H1 (cell line): ENCODE measurements at regions not wholly inside any gene's neighbourhood (a gene's known extent, or its start where the extent isn't known, plus 50 kb on each side); places are given as distances from the start of the nearest gene placed in this dataset.
A peak's percentile ranks its signal among the peaks of the same experiment; 100 is the strongest.

Experiments used
- CTCF ChIA-PET: fragments of 300-600 bp; sonication (Branson Sonifier 250); formaldehyde crosslinking; loops from one replicate; lab custom pipeline; 2021; ENCODE audit not compliant: partially characterized antibody; lab: Charles Lee
- POLR2A ChIA-PET: fragments of 300-600 bp; sonication (Branson Sonifier 250); formaldehyde crosslinking; loops from one replicate; lab custom pipeline; 2021; ENCODE audit warnings: inconsistent platforms; ENCODE audit not compliant: partially characterized antibody; lab: Charles Lee
- DNase-seq, 2 experiments: peaks; one replicate each; pipeline versions ENCODE4 v3.0.0 to v3.0.0-alpha.2; 2010 to 2022; ENCODE audit warnings: low spot score in 2 of 2, low read depth in 1 of 2, mixed read lengths in 1 of 2
- FAIRE-seq: peaks from 2 replicates; lab custom pipeline; 2011; peaks lifted over from hg19 to GRCh38; lab: Jason Lieb, UNC
- H2AFZ ChIP-seq: 2 replicates; pipeline ENCODE4 v1.8.1; 2012; ENCODE audit warnings: low read length, inconsistent platforms
- H2AK5ac ChIP-seq: 2 replicates; pipeline ENCODE4 v1.6.1; 2013; ENCODE audit warnings: low read depth, low read length
- H2BK120ac ChIP-seq: replicated peaks from 2 replicates; pipeline ENCODE3; 2013; ENCODE audit warnings: low read depth, low read length, inconsistent platforms
- H2BK12ac ChIP-seq: 2 replicates; pipeline ENCODE4 v1.6.1; 2013; ENCODE audit warnings: low read depth, low read length
- H2BK15ac ChIP-seq: 2 replicates; pipeline ENCODE4 v1.6.1; 2013; ENCODE audit warnings: low read length
- H2BK20ac ChIP-seq: 2 replicates; pipeline ENCODE4 v1.6.1; 2013; ENCODE audit warnings: low read length
- H2BK5ac ChIP-seq: 2 replicates; pipeline ENCODE4 v1.6.1; 2013; ENCODE audit warnings: low read depth, low read length
- H3K14ac ChIP-seq: 2 replicates; pipeline ENCODE4 v1.6.1; 2013; ENCODE audit warnings: inconsistent platforms; ENCODE audit not compliant: insufficient read length
- H3K18ac ChIP-seq: 2 replicates; pipeline ENCODE4 v1.6.1; 2013; ENCODE audit warnings: low read length; ENCODE audit errors: extremely low read depth
- H3K23ac ChIP-seq: 2 replicates; pipeline ENCODE4 v1.6.1; 2013; ENCODE audit warnings: inconsistent platforms; ENCODE audit not compliant: insufficient read length
- H3K23me2 ChIP-seq: 2 replicates; pipeline ENCODE4 v1.6.1; 2013; ENCODE audit warnings: low read depth, low read length
- H3K27ac ChIP-seq: 2 replicates; pipeline ENCODE4 v1.6.1; 2011; ENCODE audit warnings: low read depth, low read length, inconsistent platforms
- H3K27me3 ChIP-seq, 4 experiments: replicated peaks in 1 of 4; 1 replicate in 1 of 4; 2 replicates in 3 of 4; pipeline versions ENCODE4 v1.6.1 to v1.8.1; 2011 to 2013; ENCODE audit warnings: low read length in 3 of 4, mild to moderate bottlenecking in 3 of 4, inconsistent platforms in 2 of 4, mixed read lengths in 2 of 4, moderate library complexity in 1 of 4; ENCODE audit not compliant: control insufficient read depth in 3 of 4, insufficient read depth in 3 of 4; ENCODE audit errors: extremely low read depth in 1 of 4
- H3K36me3 ChIP-seq, 4 experiments: 2 replicates each; pipeline versions ENCODE4 v1.6.1 to v1.8.1; 2011 to 2013; ENCODE audit warnings: mild to moderate bottlenecking in 4 of 4, low read length in 3 of 4, moderate library complexity in 2 of 4, control low read depth in 1 of 4, inconsistent platforms in 1 of 4; ENCODE audit not compliant: insufficient read depth in 4 of 4, control insufficient read depth in 2 of 4
- H3K4ac ChIP-seq: replicated peaks from 2 replicates; pipeline ENCODE3; 2013; ENCODE audit warnings: low read length, low read depth, mixed read lengths, inconsistent platforms; ENCODE audit not compliant: insufficient read length
- H3K4me1 ChIP-seq, 4 experiments: replicated peaks in 1 of 4; 1 replicate in 1 of 4; 2 replicates in 3 of 4; pipeline versions ENCODE4 v1.6.1 to v1.8.1; 2011 to 2013; ENCODE audit warnings: low read length in 3 of 4, inconsistent platforms in 2 of 4, mixed read lengths in 1 of 4; ENCODE audit not compliant: insufficient read depth in 4 of 4, control insufficient read depth in 3 of 4
- H3K4me2 ChIP-seq, 2 experiments: 2 replicates each; pipeline versions ENCODE4 v1.6.1 to v1.8.1; 2011 to 2013; ENCODE audit warnings: low read depth in 2 of 2, low read length in 2 of 2, control low read depth in 1 of 2, inconsistent platforms in 1 of 2, mild to moderate bottlenecking in 1 of 2; ENCODE audit not compliant: insufficient read depth in 1 of 2
- H3K4me3 ChIP-seq, 4 experiments: fragments of 200-600, 300-600 bp in 1 of 4; sonication (generic), shearing (Covaris generic), sonication (Bioruptor Twin) in 1 of 4; 2 replicates each; pipeline versions ENCODE4 v1.5.1 to v1.8.1; 2011 to 2016; ENCODE audit warnings: low read length in 4 of 4, low read depth in 3 of 4, control low read depth in 2 of 4, inconsistent platforms in 2 of 4, mild to moderate bottlenecking in 2 of 4, mixed read lengths in 1 of 4, moderate library complexity in 1 of 4; ENCODE audit not compliant: insufficient read depth in 2 of 4; ENCODE audit errors: extremely low read depth in 1 of 4
- H3K56ac ChIP-seq: replicated peaks from 2 replicates; pipeline ENCODE3; 2013; ENCODE audit warnings: low read depth, mild to moderate bottlenecking, mixed read lengths, low read length, inconsistent platforms; ENCODE audit not compliant: insufficient read length
- H3K79me1 ChIP-seq: 2 replicates; pipeline ENCODE4 v1.6.1; 2013; ENCODE audit warnings: low read depth, low read length, control low read depth
- H3K79me2 ChIP-seq, 2 experiments: 2 replicates each; pipeline versions ENCODE4 v1.6.1 to v1.8.1; 2012 to 2013; ENCODE audit warnings: low read length in 2 of 2, mild to moderate bottlenecking in 2 of 2, inconsistent platforms in 1 of 2; ENCODE audit not compliant: insufficient read depth in 2 of 2, control insufficient read depth in 1 of 2
- H3K9ac ChIP-seq, 4 experiments: replicated peaks in 1 of 4; 1 replicate in 1 of 4; 2 replicates in 3 of 4; pipeline versions ENCODE4 v1.6.1 to v1.8.1; 2011 to 2013; ENCODE audit warnings: low read depth in 3 of 4, low read length in 3 of 4, control low read depth in 2 of 4, mild to moderate bottlenecking in 2 of 4, moderate library complexity in 2 of 4, inconsistent platforms in 1 of 4; ENCODE audit errors: extremely low read depth in 1 of 4
- H3K9me3 ChIP-seq, 2 experiments: 2 replicates each; pipeline versions ENCODE4 v1.6.1 to v1.8.1; 2012 to 2013; ENCODE audit warnings: mild to moderate bottlenecking in 2 of 2, moderate library complexity in 2 of 2, control low read depth in 1 of 2, inconsistent platforms in 1 of 2, low read depth in 1 of 2, low read length in 1 of 2, mixed read lengths in 1 of 2; ENCODE audit not compliant: insufficient read depth in 2 of 2
- H4K20me1 ChIP-seq, 2 experiments: replicated peaks in 1 of 2; 2 replicates each; pipeline versions ENCODE3 to v1.8.1; 2011 to 2013; ENCODE audit warnings: inconsistent platforms in 2 of 2, low read length in 2 of 2, mild to moderate bottlenecking in 1 of 2; ENCODE audit not compliant: insufficient read depth in 2 of 2, control insufficient read depth in 1 of 2
- H4K5ac ChIP-seq: 2 replicates; pipeline ENCODE4 v1.6.1; 2013; ENCODE audit warnings: low read length, low read depth, mixed read lengths, inconsistent platforms; ENCODE audit not compliant: insufficient read length
- H4K8ac ChIP-seq: 2 replicates; pipeline ENCODE4 v1.8.0; 2013; ENCODE audit warnings: mild to moderate bottlenecking, moderate library complexity, low read length, inconsistent platforms; ENCODE audit not compliant: insufficient read depth; ENCODE audit errors: extremely low read depth
- H4K91ac ChIP-seq: replicated peaks from 2 replicates; pipeline ENCODE3; 2013; ENCODE audit warnings: low read length, mixed read lengths, inconsistent platforms; ENCODE audit not compliant: insufficient read length
- BACH1 ChIP-seq: IDR thresholded peaks from 2 replicates; pipeline ENCODE4 v1.6.1; 2012; ENCODE audit warnings: low read length, improper control_type of control experiment
- CBX8 ChIP-seq: fragments of 300-800, 300-1000 bp; sonication (generic); IDR thresholded peaks from 2 replicates; pipeline ENCODE4 v1.7.1; 2016; ENCODE audit warnings: low read depth, low read length, borderline replicate concordance
- HDAC2 ChIP-seq, 2 experiments: fragments of 300-600 bp in 1 of 2; sonication (generic) in 1 of 2; IDR thresholded peaks; 2 replicates each; pipeline ENCODE4 v1.6.1; 2011 to 2012; ENCODE audit warnings: low read depth in 2 of 2, low read length in 2 of 2, mild to moderate bottlenecking in 2 of 2, moderate library complexity in 2 of 2, borderline replicate concordance in 1 of 2, inconsistent platforms in 1 of 2
- MAFK ChIP-seq: IDR thresholded peaks from 2 replicates; pipeline ENCODE4 v1.6.1; 2012; ENCODE audit warnings: low read depth, mild to moderate bottlenecking, improper control_type of control experiment, low read length
- POU5F1 ChIP-seq: IDR thresholded peaks from 2 replicates; pipeline ENCODE4 v1.6.1; 2011; ENCODE audit warnings: low read depth, mild to moderate bottlenecking, low read length, moderate library complexity
- RFX5 ChIP-seq: IDR thresholded peaks from 2 replicates; pipeline ENCODE4 v1.6.1; 2011; ENCODE audit warnings: low read depth, low read length, improper control_type of control experiment, borderline replicate concordance
- YY1 ChIP-seq: IDR thresholded peaks from 2 replicates; pipeline ENCODE4 v1.6.1; 2011; ENCODE audit warnings: low read depth, mild to moderate bottlenecking, low read length
- WGBS, 2 experiments: shearing (Covaris generic) in 1 of 2; methylation state at CpG; one replicate each; pipeline versions ENCODE4 v1.1.6 to v1.1.7; 2013 to 2015; ENCODE audit warnings: low lambda C conversion rate in 2 of 2, mixed read lengths in 2 of 2, inconsistent platforms in 1 of 2, low coverage in 1 of 2, missing lambda C conversion rate in 1 of 2; ENCODE audit not compliant: insufficient replicate concordance in 2 of 2, insufficient coverage in 1 of 2, insufficient read length in 1 of 2; ENCODE audit errors: extremely low coverage in 1 of 2, missing lambda C conversion rate in 1 of 2; 5-methylcytosine and 5-hydroxymethylcytosine counted together

DNA sequence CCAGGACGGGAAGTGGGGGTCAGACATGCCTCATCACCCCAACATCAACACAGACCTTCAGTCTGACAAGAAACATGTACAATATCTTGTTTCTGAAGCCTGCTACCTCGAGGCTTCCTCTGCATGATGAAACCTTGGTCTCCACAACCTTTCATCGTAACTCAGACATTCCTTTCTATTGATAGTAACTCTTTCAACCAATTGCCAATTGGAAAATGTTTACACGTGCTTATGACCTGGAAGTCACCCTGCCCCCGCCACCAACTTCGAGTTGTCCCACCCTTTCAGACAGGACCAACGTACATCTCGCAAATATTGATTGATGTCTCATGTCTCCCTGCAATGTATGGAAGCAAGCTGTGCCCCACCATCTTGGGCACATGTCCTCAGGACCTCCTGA lies 159.5 kb downstream of the ETS2 start:
- Histone ChIP-seq H3K79me1 (no peaks in the 10 kb centered on the region), H3K23me2 (no peaks in the 10 kb centered on the region)
- TF ChIP-seq RFX5 (no peak), YY1 (no peak), MAFK (no peak), HDAC2 (IDR thresholded peaks at IDR 0.05; ENCODE audit: borderline replicate concordance in 1 of 2, low read depth in 2 of 2, low read length in 2 of 2) (no peak), POU5F1 (no peak), CBX8 (no peak), BACH1 (no peak)
- TF ChIP-seq, all 59 proteins: peak for 0
- H4K8ac ChIP-seq: no peak overlapping the region
- H2BK20ac ChIP-seq: no peak overlapping the region
- H3K4ac ChIP-seq: no peak overlapping the region
- H3K4me2 ChIP-seq: no peak overlapping the region
- H4K91ac ChIP-seq: no peak overlapping the region
- H3K14ac ChIP-seq: no peak overlapping the region
- ChIA-PET POLR2A (interaction anchor here (1.5 kb wide), 1 partner anchor 14 kb away, joined by 7 read pairs; no protein-coding TSS in a partner anchor), CTCF (interaction anchor here (0.6 to 1.4 kb wide), 3 partner anchors 9 to 173 kb away, joined by 3 to 4 read pairs (median 3); no protein-coding TSS in a partner anchor)
- no peaks in the 10 kb centered on the region for H4K20me1 ChIP-seq
- WGBS, 2 experiments: 85% methylated on average over 8 of the region's 8 CpGs; no CpG with 5 or more reads in 1 of the 2 experiments
- no peak overlapping the region for H3K27ac ChIP-seq
- H2BK12ac ChIP-seq: no peak overlapping the region; the same call in 1 of the 2 replicates
- peaks cover 0 to 5% (median 0%) of the 10 kb centered on the region in 4 experiments; a peak in 2 of 7 replicates for H3K4me1 ChIP-seq
- H2AFZ ChIP-seq: peak overlapping the region; percentile 74; the same call in 1 of the 2 replicates
- no peak overlapping the region for H3K23ac ChIP-seq
- DNase-seq (no peak), FAIRE-seq (no peak)
- H3K4me3 ChIP-seq: no peak overlapping the region
- no peak overlapping the region for H2AK5ac ChIP-seq
- no peak overlapping the region for H2BK15ac ChIP-seq
- H3K9ac ChIP-seq: no peak overlapping the region
- no peaks in the 10 kb centered on the region for H3K79me2 ChIP-seq
- H2BK120ac ChIP-seq: no peak overlapping the region
- no peak overlapping the region for H4K5ac ChIP-seq
- no peak overlapping the region for H3K18ac ChIP-seq
- H2BK5ac ChIP-seq: no peak overlapping the region
- no peaks in the 10 kb centered on the region for H3K27me3 ChIP-seq
- H3K56ac ChIP-seq: no peak overlapping the region
- H3K9me3 ChIP-seq: peaks cover 0 to 2% of the 10 kb centered on the region in 2 experiments; a peak in 1 of 4 replicates
- no peaks in the 10 kb centered on the region; a peak in 1 of 8 replicates for H3K36me3 ChIP-seq
